HEK293T (cell line): ENCODE measurements at regions not wholly inside any gene's neighbourhood (a gene's known extent, or its start where the extent isn't known, plus 50 kb on each side); places are given as distances from the start of the nearest gene placed in this dataset.

Source experiments
- CTCF ChIA-PET: fragments of 350-600 bp; formaldehyde crosslinking; extraction: SDS; loops from one replicate; lab custom pipeline; 2021; ENCODE audit warnings: antibody characterized with exemption, inconsistent platforms; lab: Yijun Ruan, JAX
- POLR2A ChIA-PET: fragments of 350-600 bp; formaldehyde crosslinking; extraction: SDS; loops from one replicate; lab custom pipeline; 2020; ENCODE audit warnings: antibody characterized with exemption, inconsistent platforms; lab: Yijun Ruan, JAX
- DNase-seq: peaks from one replicate; pipeline ENCODE4 v3.0.0; 2012; ENCODE audit warnings: mixed read lengths; ENCODE audit errors: extremely low spot score
- ARNT ChIP-seq: fragments of 450-650 bp; IDR thresholded peaks from 2 replicates; pipeline ENCODE4 v1.6.1; 2017; ENCODE audit warnings: mild to moderate bottlenecking
- BHLHE40 ChIP-seq: fragments of 450-650 bp; IDR thresholded peaks from 2 replicates; pipeline ENCODE4 v1.6.1; 2016; ENCODE audit warnings: mild to moderate bottlenecking, moderate library complexity, borderline replicate concordance
- CTBP1 ChIP-seq: fragments of 450-650 bp; IDR thresholded peaks from 2 replicates; pipeline ENCODE4 v1.6.1; 2016; ENCODE audit warnings: borderline replicate concordance
- ELF4 ChIP-seq: fragments of 450-650 bp; IDR thresholded peaks from 2 replicates; pipeline ENCODE4 v1.6.1; 2017; ENCODE audit warnings: antibody characterized with exemption
- FOXA1 ChIP-seq: fragments of 450-650 bp; IDR thresholded peaks from 2 replicates; pipeline ENCODE4 v1.6.1; 2016; ENCODE audit warnings: mild to moderate bottlenecking
- FOXK2 ChIP-seq: fragments of 450-650 bp; IDR thresholded peaks from 2 replicates; pipeline ENCODE4 v1.6.1; 2016; ENCODE audit warnings: mild to moderate bottlenecking
- FOXM1 ChIP-seq: fragments of 450-650 bp; IDR thresholded peaks from 2 replicates; pipeline ENCODE4 v1.6.1; 2017; ENCODE audit warnings: mild to moderate bottlenecking, borderline replicate concordance
- HDGF ChIP-seq: fragments of 450-650 bp; IDR thresholded peaks from 2 replicates; pipeline ENCODE4 v1.6.1; 2017; ENCODE audit warnings: antibody characterized with exemption, borderline replicate concordance
- L3MBTL2 ChIP-seq: fragments of 450-650 bp; conservative IDR thresholded peaks from 2 replicates; pipeline ENCODE4 v1.6.1; 2016; ENCODE audit warnings: mild to moderate bottlenecking
- LEF1 ChIP-seq: fragments of 450-650 bp; IDR thresholded peaks from 2 replicates; pipeline ENCODE4 v1.6.1; 2017; ENCODE audit warnings: mild to moderate bottlenecking, borderline replicate concordance
- NFRKB ChIP-seq: fragments of 450-650 bp; IDR thresholded peaks from 2 replicates; pipeline ENCODE4 v1.6.1; 2016; ENCODE audit warnings: mild to moderate bottlenecking, moderate library complexity
- SP1 ChIP-seq: fragments of 450-650 bp; IDR thresholded peaks from 2 replicates; pipeline ENCODE4 v1.6.1; 2017
- SUZ12 ChIP-seq: fragments of 450-650 bp; IDR thresholded peaks from 2 replicates; pipeline ENCODE4 v1.6.1; 2016; ENCODE audit warnings: mild to moderate bottlenecking
- TARDBP ChIP-seq: fragments of 450-650 bp; IDR thresholded peaks from 2 replicates; pipeline ENCODE4 v1.6.1; 2016
- ZNF384 ChIP-seq: fragments of 450-650 bp; IDR thresholded peaks from 2 replicates; pipeline ENCODE4 v1.6.1; 2016
- TF ChIP-seq, protein P1 (sequence below): fragments of 450-650 bp; IDR thresholded peaks from 2 replicates; pipeline ENCODE4 v1.6.1; 2016

DNA sequence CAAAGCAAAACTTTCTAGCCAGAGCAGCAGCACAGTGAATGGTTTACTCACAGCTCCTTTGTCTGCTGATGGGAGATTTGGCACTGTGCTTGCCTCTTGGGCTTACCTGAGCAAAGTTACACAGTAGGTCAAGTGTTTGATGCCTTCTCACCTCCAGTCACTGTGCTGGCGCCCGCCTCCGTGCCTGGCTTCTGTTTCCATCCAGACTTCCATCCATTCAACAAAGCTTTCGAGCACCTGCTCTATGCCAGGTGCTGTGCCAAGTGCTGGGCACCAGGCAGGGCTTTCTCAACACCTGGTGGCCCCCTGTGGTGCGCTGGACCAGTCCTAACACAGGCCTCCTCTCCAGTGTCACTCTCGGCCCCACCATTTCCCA, 199.2 kb upstream of the EEA1 start:
- ChIA-PET CTCF (no interaction called here), POLR2A (no interaction called here)
- TF ChIP-seq L3MBTL2 (no peak), BHLHE40 (no peak), ELF4 (no peak), FOXA1 (no peak), ARNT (no peak), TARDBP (no peak), FOXK2 (no peak), HDGF (no peak), LEF1 (no peak), SP1 (no peak), FOXM1 (no peak), ZNF384 (no peak), SUZ12 (no peak), NFRKB (no peak), CTBP1 (no peak)
- TF ChIP-seq, protein P1, sequence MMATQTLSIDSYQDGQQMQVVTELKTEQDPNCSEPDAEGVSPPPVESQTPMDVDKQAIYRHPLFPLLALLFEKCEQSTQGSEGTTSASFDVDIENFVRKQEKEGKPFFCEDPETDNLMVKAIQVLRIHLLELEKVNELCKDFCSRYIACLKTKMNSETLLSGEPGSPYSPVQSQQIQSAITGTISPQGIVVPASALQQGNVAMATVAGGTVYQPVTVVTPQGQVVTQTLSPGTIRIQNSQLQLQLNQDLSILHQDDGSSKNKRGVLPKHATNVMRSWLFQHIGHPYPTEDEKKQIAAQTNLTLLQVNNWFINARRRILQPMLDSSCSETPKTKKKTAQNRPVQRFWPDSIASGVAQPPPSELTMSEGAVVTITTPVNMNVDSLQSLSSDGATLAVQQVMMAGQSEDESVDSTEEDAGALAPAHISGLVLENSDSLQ, result no peak
- DNase-seq, result no peak

DNA sequence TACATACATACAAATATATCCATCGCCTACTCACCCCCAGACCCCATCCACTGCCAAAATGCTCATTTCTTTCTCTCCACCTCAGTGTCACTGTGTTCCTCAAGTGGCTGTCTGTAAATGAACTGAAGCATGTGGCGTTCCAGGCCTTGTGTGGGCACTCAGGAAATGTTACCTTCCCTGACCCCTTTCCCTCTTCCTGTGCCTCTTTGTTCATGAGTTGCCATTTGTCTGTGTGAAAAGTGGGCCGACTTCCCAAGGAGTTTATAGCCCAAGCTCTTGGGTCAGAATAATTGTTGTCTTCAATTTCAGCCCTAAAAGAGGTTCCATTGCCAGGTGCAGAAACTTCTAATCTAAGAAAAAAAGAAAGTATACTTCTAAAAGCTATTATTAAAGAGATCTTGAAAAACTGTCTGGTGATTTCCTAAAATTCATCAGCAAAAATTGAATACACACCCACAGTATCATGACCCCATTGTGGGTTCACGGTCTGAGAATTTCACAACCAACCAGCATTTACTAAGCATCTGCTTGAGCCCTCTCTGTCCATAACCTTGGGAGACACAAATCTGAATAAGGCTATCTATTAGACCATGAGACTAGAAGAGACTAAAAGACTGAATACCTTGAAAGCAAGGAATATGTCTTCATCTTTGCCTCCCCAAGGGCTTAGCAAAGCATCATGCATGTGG, 201.4 kb upstream of the EEA1 start:
- ChIA-PET POLR2A (no interaction called here), CTCF (no interaction called here)
- TF ChIP-seq FOXA1 (no peak), TARDBP (no peak), FOXM1 (no peak), NFRKB (no peak), FOXK2 (no peak), SUZ12 (no peak), BHLHE40 (no peak), CTBP1 (no peak), ARNT (no peak)
- DNase-seq, result no peak

DNA sequence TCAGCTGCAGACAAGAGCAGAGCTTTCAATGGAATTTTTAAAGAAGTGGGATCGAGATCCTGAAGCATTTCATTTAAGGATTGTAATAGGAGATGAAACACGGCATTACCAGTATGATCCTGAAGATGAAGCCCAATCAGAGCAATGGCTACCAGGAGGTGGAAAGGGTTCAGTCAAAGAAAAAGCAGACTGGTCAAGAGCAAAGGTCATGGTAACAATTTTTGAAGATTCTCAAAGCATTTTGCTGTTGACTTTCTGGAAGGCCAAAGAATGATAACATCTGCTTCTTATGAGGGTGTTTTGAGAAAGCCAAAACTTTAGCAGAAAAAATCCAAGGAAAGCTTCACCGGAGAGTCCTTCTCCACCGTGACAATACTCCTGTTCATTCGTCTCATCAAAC, 204.3 kb upstream of the EEA1 start:
- POLR2A ChIA-PET, result no interaction called here
- no peak for TF ChIP-seq BHLHE40
- TF ChIP-seq, protein P1, result no peak
- TF ChIP-seq FOXA1, result no peak
- no peak for TF ChIP-seq SUZ12
- no peak for TF ChIP-seq FOXM1
- no peak for TF ChIP-seq NFRKB
- no peak for TF ChIP-seq ZNF384
- no peak for TF ChIP-seq FOXK2
- CTCF ChIA-PET, result interaction anchor here (0.8 kb wide), 1 partner anchor 20 kb away, joined by 3 read pairs; no protein-coding TSS in a partner anchor
- DNase-seq, result no peak

DNA sequence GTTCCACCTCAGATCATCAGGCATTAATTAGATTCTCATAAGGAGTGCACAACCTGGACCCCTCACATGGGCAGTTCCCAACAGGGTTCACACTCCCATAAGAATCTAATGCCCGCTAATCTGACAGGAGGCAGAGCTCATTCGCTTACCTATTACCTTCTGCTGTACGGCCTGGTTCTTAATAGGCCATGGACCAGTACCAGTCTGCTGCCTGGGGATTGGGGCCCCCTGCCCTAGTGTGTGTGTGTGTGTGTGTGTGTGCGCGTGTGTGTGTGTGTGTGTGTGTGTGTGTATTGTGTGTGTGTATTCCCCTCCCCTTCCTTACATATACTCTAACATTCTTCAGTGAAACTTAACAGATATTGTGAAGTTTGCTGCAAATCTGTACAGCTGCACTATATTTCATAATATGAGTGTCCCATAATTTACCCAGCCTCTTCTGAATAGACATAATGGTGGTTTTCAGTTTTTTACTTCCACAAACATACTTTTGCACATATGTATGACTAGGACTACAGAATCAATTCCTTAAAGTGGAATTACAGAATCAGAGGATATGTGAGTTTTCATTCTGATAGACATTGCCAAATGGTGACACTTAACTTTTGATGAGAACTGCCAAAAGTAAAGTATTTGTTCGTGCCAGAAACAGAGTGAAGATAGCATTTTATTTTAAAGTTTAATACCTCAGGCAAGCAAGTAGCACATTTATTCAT, 205.2 kb upstream of the EEA1 start:
- DNase-seq, result no peak
- ChIA-PET POLR2A (no interaction called here), CTCF (interaction anchor here (0.8 kb wide), 1 partner anchor 21 kb away, joined by 3 read pairs; no protein-coding TSS in a partner anchor)
- TF ChIP-seq HDGF, result no peak
- no peak for TF ChIP-seq FOXM1
- no peak for TF ChIP-seq FOXK2
- TF ChIP-seq L3MBTL2, result no peak
- no peak for TF ChIP-seq TARDBP
- no peak for TF ChIP-seq NFRKB
- no peak for TF ChIP-seq ARNT
- no peak for TF ChIP-seq ELF4
- TF ChIP-seq FOXA1, result no peak
- no peak for TF ChIP-seq SP1
- TF ChIP-seq, protein P1, result no peak
- no peak for TF ChIP-seq SUZ12
- no peak for TF ChIP-seq BHLHE40
- no peak for TF ChIP-seq CTBP1
- TF ChIP-seq LEF1, result no peak
- TF ChIP-seq ZNF384, result no peak

DNA sequence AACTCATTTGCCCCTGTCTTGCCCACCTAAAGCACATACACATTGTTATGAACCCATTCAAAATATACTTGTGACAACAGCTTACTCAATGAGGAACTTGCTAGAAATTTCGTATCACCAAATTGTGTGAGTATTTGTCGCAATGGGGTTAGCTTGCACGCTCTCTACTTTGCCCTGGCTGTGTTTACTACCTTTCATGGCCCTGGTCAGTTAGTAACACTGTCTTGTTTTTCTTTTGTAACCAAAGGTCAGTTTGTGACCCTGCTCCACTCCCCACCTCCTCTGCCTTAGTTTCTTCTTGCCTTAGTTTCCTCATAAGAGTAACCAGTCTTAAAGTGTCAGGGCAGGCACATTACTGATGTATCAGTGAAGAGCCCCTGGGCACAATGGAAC, 205.8 kb upstream of the EEA1 start:
- POLR2A ChIA-PET, result no interaction called here
- CTCF ChIA-PET, result no interaction called here
- no peak for DNase-seq
- no peak for TF ChIP-seq TARDBP
- no peak for TF ChIP-seq FOXM1
- TF ChIP-seq, protein P1, result no peak
